HEK293T (cell line): ENCODE measurements at regions not wholly inside any gene's neighbourhood (a gene's known extent, or its start where the extent isn't known, plus 50 kb on each side); places are given as distances from the start of the nearest gene placed in this dataset.

Experiments
- CTCF ChIA-PET: fragments of 350-600 bp; formaldehyde crosslinking; extraction: SDS; loops from one replicate; lab custom pipeline; 2021; ENCODE audit warnings: antibody characterized with exemption, inconsistent platforms; lab: Yijun Ruan, JAX
- POLR2A ChIA-PET: fragments of 350-600 bp; formaldehyde crosslinking; extraction: SDS; loops from one replicate; lab custom pipeline; 2020; ENCODE audit warnings: antibody characterized with exemption, inconsistent platforms; lab: Yijun Ruan, JAX
- DNase-seq: peaks from one replicate; pipeline ENCODE4 v3.0.0; 2012; ENCODE audit warnings: mixed read lengths; ENCODE audit errors: extremely low spot score
- ARNT ChIP-seq: fragments of 450-650 bp; IDR thresholded peaks from 2 replicates; pipeline ENCODE4 v1.6.1; 2017; ENCODE audit warnings: mild to moderate bottlenecking
- BHLHE40 ChIP-seq: fragments of 450-650 bp; IDR thresholded peaks from 2 replicates; pipeline ENCODE4 v1.6.1; 2016; ENCODE audit warnings: mild to moderate bottlenecking, moderate library complexity, borderline replicate concordance
- CTBP1 ChIP-seq: fragments of 450-650 bp; IDR thresholded peaks from 2 replicates; pipeline ENCODE4 v1.6.1; 2016; ENCODE audit warnings: borderline replicate concordance
- ELF4 ChIP-seq: fragments of 450-650 bp; IDR thresholded peaks from 2 replicates; pipeline ENCODE4 v1.6.1; 2017; ENCODE audit warnings: antibody characterized with exemption
- FOXA1 ChIP-seq: fragments of 450-650 bp; IDR thresholded peaks from 2 replicates; pipeline ENCODE4 v1.6.1; 2016; ENCODE audit warnings: mild to moderate bottlenecking
- FOXK2 ChIP-seq: fragments of 450-650 bp; IDR thresholded peaks from 2 replicates; pipeline ENCODE4 v1.6.1; 2016; ENCODE audit warnings: mild to moderate bottlenecking
- FOXM1 ChIP-seq: fragments of 450-650 bp; IDR thresholded peaks from 2 replicates; pipeline ENCODE4 v1.6.1; 2017; ENCODE audit warnings: mild to moderate bottlenecking, borderline replicate concordance
- HDGF ChIP-seq: fragments of 450-650 bp; IDR thresholded peaks from 2 replicates; pipeline ENCODE4 v1.6.1; 2017; ENCODE audit warnings: antibody characterized with exemption, borderline replicate concordance
- L3MBTL2 ChIP-seq: fragments of 450-650 bp; conservative IDR thresholded peaks from 2 replicates; pipeline ENCODE4 v1.6.1; 2016; ENCODE audit warnings: mild to moderate bottlenecking
- LEF1 ChIP-seq: fragments of 450-650 bp; IDR thresholded peaks from 2 replicates; pipeline ENCODE4 v1.6.1; 2017; ENCODE audit warnings: mild to moderate bottlenecking, borderline replicate concordance
- NFRKB ChIP-seq: fragments of 450-650 bp; IDR thresholded peaks from 2 replicates; pipeline ENCODE4 v1.6.1; 2016; ENCODE audit warnings: mild to moderate bottlenecking, moderate library complexity
- PKNOX1 ChIP-seq: fragments of 450-650 bp; IDR thresholded peaks from 2 replicates; pipeline ENCODE4 v1.6.1; 2016
- SP1 ChIP-seq: fragments of 450-650 bp; IDR thresholded peaks from 2 replicates; pipeline ENCODE4 v1.6.1; 2017
- SUZ12 ChIP-seq: fragments of 450-650 bp; IDR thresholded peaks from 2 replicates; pipeline ENCODE4 v1.6.1; 2016; ENCODE audit warnings: mild to moderate bottlenecking
- TARDBP ChIP-seq: fragments of 450-650 bp; IDR thresholded peaks from 2 replicates; pipeline ENCODE4 v1.6.1; 2016
- ZNF384 ChIP-seq: fragments of 450-650 bp; IDR thresholded peaks from 2 replicates; pipeline ENCODE4 v1.6.1; 2016

- ChIA-PET CTCF (no interaction called here), POLR2A (no interaction called here)
- TF ChIP-seq LEF1, result no peak
- no peak for TF ChIP-seq CTBP1
- no peak for TF ChIP-seq ARNT
- TF ChIP-seq ZNF384, result no peak
- no peak for TF ChIP-seq SP1
- no peak for TF ChIP-seq FOXK2
- no peak for TF ChIP-seq TARDBP
- no peak for TF ChIP-seq FOXA1
- no peak for TF ChIP-seq ELF4
- TF ChIP-seq BHLHE40, result no peak
- TF ChIP-seq L3MBTL2, result no peak
- no peak for TF ChIP-seq HDGF
- TF ChIP-seq NFRKB, result no peak
- TF ChIP-seq SUZ12, result no peak
- TF ChIP-seq FOXM1, result no peak
- TF ChIP-seq PKNOX1, result no peak
- no peak for DNase-seq
Observed at GRCh38 chr15:46523701-46524100, 888.9 kb downstream of the SQOR start.

GRCh38 chr15:46525984-46526725, 891.3 kb downstream of the SQOR start:
- DNase-seq, result no peak
- TF ChIP-seq TARDBP, result no peak
- ChIA-PET POLR2A (no interaction called here), CTCF (no interaction called here)

DNA sequence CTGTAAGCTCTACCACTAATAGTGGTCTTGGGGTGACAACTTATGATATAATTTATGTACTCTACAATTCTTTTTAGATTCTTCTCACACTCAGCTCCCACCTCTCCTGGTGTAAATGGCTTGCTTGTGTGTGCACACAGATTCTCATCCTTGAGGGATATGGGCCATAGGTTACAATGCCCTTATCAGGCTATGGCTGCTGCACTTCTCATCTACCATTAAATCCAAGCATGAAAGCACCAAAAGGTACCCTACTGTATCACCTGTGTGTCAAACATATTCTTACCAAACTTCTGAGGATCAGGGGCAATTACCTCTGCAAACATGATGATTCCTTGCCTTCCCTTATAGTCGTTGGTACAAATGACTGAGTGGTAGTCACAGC, 891.9 kb downstream of the SQOR start:
- ChIA-PET POLR2A (no interaction called here), CTCF (no interaction called here)
- no peak for TF ChIP-seq FOXA1
- TF ChIP-seq L3MBTL2, result no peak
- no peak for TF ChIP-seq ELF4
- TF ChIP-seq PKNOX1, result no peak
- no peak for TF ChIP-seq SUZ12
- no peak for TF ChIP-seq ARNT
- no peak for TF ChIP-seq NFRKB
- no peak for TF ChIP-seq FOXK2
- TF ChIP-seq BHLHE40, result no peak
- TF ChIP-seq TARDBP, result no peak
- no peak for TF ChIP-seq ZNF384
- no peak for TF ChIP-seq LEF1
- no peak for TF ChIP-seq CTBP1
- TF ChIP-seq HDGF, result no peak
- no peak for TF ChIP-seq SP1
- no peak for TF ChIP-seq FOXM1

GRCh38 chr15:46543626-46544025, 908.8 kb downstream of the SQOR start:
- TF ChIP-seq ELF4 (no peak), BHLHE40 (no peak), PKNOX1 (no peak), SUZ12 (no peak), LEF1 (no peak)
- DNase-seq, result no peak
- POLR2A ChIA-PET, result no interaction called here
- CTCF ChIA-PET, result no interaction called here

More for the DNA sequence above, 891.9 kb downstream of the SQOR start:
- DNase-seq, result no peak

- TF ChIP-seq ARNT (no peak), ZNF384 (no peak), NFRKB (no peak), ELF4 (no peak), FOXA1 (no peak), BHLHE40 (no peak), PKNOX1 (no peak), SUZ12 (no peak), FOXM1 (no peak)
- POLR2A ChIA-PET, result no interaction called here
- no peak for DNase-seq
- CTCF ChIA-PET, result no interaction called here
Observed at GRCh38 chr15:46548989-46549388, 914.2 kb downstream of the SQOR start.

DNA sequence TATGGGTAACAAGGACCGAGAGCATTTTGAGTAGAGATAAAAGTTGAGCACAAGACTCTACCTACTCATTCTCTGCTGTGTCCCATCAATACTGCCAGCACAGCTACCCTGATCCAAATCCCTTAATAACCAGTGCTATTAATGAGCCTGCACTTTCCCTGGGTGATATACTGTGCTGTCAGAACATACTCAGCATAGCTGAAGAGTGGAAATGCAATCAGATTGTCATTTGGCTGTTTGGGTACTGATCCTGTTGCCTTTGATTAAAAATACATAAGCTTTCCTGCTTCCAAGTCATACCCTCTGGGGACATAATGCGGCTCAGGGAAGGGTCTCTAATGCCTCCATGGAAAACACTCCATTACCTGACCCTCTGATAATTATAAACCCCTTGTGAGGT, 917.5 kb downstream of the SQOR start:
- POLR2A ChIA-PET, result no interaction called here
- CTCF ChIA-PET, result no interaction called here
- DNase-seq, result no peak

More for the DNA sequence above, 917.5 kb downstream of the SQOR start:
- TF ChIP-seq FOXA1 (no peak), CTBP1 (no peak), ARNT (no peak), SP1 (no peak), NFRKB (no peak), BHLHE40 (no peak), LEF1 (no peak), ZNF384 (no peak), PKNOX1 (no peak), HDGF (no peak), TARDBP (no peak), FOXM1 (no peak), L3MBTL2 (no peak), FOXK2 (no peak), SUZ12 (no peak), ELF4 (no peak)
